GM12878 (cell line): ENCODE measurements at regions not wholly inside any gene's neighbourhood (a gene's known extent, or its start where the extent isn't known, plus 50 kb on each side); places are given as distances from the start of the nearest gene placed in this dataset.

Experiments
- ATAC-seq: fragments of 200-7000 bp; cut with Tn5 transposase; 3 replicates; pipeline ENCODE4 v1.9.1; 2020; ENCODE audit warnings: mild to moderate bottlenecking, moderate library complexity
- BruUV-seq: library from RNA; stranded (reverse); fragments of 400-500 nt; replicated peaks from 2 replicates; lab custom pipeline; 2021; lab: Mats Ljungman, UMichigan
- CTCF ChIA-PET: fragments of 300-600 bp; sonication (Branson Sonifier 250); formaldehyde crosslinking; extraction: SDS; loops from one replicate; lab custom pipeline; 2021; ENCODE audit warnings: inconsistent platforms; lab: Yijun Ruan, JAX
- POLR2A ChIA-PET: fragments of 350-600 bp; formaldehyde crosslinking; extraction: SDS; loops from one replicate; lab custom pipeline; 2021; ENCODE audit warnings: inconsistent platforms; lab: Charles Lee
- RAD21 ChIA-PET: fragments of 300-600 bp; sonication (Branson Sonifier 250); formaldehyde crosslinking; loops from one replicate; lab custom pipeline; 2023; ENCODE audit warnings: antibody characterized with exemption; ENCODE audit not compliant: unreplicated experiment; lab: Charles Lee
- SMC1A ChIA-PET: fragments of 300-600 bp; sonication (Branson Sonifier 250); formaldehyde crosslinking; loops from one replicate; lab custom pipeline; 2023; ENCODE audit not compliant: unreplicated experiment, uncharacterized antibody; lab: Charles Lee
- DNase-seq: peaks from one replicate; pipeline ENCODE4 v3.0.0-alpha.2; 2011; ENCODE audit warnings: low read depth, low spot score
- FAIRE-seq: peaks from 3 replicates; lab custom pipeline; 2011; peaks lifted over from hg19 to GRCh38; lab: Jason Lieb, UNC
- H2AFZ ChIP-seq: 2 replicates; pipeline ENCODE4 v1.6.0; 2011; ENCODE audit warnings: low read depth, low read length, control low read depth; ENCODE audit not compliant: control insufficient read depth
- H3K27ac ChIP-seq: 2 replicates; pipeline ENCODE4 v1.5.1; 2011; ENCODE audit warnings: control low read depth; ENCODE audit not compliant: control insufficient read depth, insufficient read depth
- H3K27me3 ChIP-seq, 2 experiments: replicated peaks in 1 of 2; 2 replicates each; pipeline versions ENCODE4 v1.6.0 to v1.6.1; 2011; ENCODE audit warnings: low read length in 1 of 2; ENCODE audit not compliant: control insufficient read depth in 2 of 2, insufficient read depth in 2 of 2
- H3K36me3 ChIP-seq, 2 experiments: 2 replicates each; pipeline ENCODE4 v1.5.1; 2011; ENCODE audit warnings: low read length in 1 of 2; ENCODE audit not compliant: control insufficient read depth in 2 of 2, insufficient read depth in 2 of 2
- H3K4me1 ChIP-seq: 2 replicates; pipeline ENCODE4 v1.6.1; 2011; ENCODE audit warnings: mild to moderate bottlenecking, low read length, moderate library complexity, mixed read lengths; ENCODE audit not compliant: control insufficient read depth, insufficient read depth
- H3K4me2 ChIP-seq: 2 replicates; pipeline ENCODE4 v1.6.0; 2011; ENCODE audit warnings: control low read depth; ENCODE audit not compliant: control insufficient read depth, insufficient read depth
- H3K4me3 ChIP-seq: fragments of 200-600 bp; sonication (generic); 2 replicates; pipeline ENCODE4 v1.5.1; 2016
- H3K79me2 ChIP-seq: 2 replicates; pipeline ENCODE4 v1.6.0; 2011; ENCODE audit warnings: low read length; ENCODE audit not compliant: control insufficient read depth, insufficient read depth
- H3K9ac ChIP-seq: 2 replicates; pipeline ENCODE4 v1.8.0; 2011; ENCODE audit warnings: low read length, control low read depth, mixed read lengths; ENCODE audit not compliant: control insufficient read depth, insufficient read depth
- H3K9me3 ChIP-seq: replicated peaks from 3 replicates; pipeline ENCODE4 v1.5.1; 2011; ENCODE audit warnings: mild to moderate bottlenecking, low read length; ENCODE audit not compliant: control insufficient read depth, insufficient read depth
- H4K20me1 ChIP-seq: 2 replicates; pipeline ENCODE4 v1.6.0; 2011; ENCODE audit not compliant: control insufficient read depth, insufficient read depth
- ATF2 ChIP-seq: IDR thresholded peaks from 2 replicates; pipeline ENCODE4 v1.6.1; 2012; ENCODE audit warnings: low read length, inconsistent platforms
- E2F4 ChIP-seq: IDR thresholded peaks from 2 replicates; pipeline ENCODE4 v1.6.1; 2012; ENCODE audit warnings: low read depth, low read length, improper control_type of control experiment
- ESRRA ChIP-seq: IDR thresholded peaks from 2 replicates; pipeline ENCODE4 v1.6.1; 2012; ENCODE audit warnings: mild to moderate bottlenecking, low read length, improper control_type of control experiment
- HDAC2 ChIP-seq: fragments of 200-600 bp; sonication (generic); IDR thresholded peaks from 2 replicates; pipeline ENCODE4 v1.6.1; 2017
- IRF4 ChIP-seq: IDR thresholded peaks from 2 replicates; pipeline ENCODE4 v1.6.1; 2011; ENCODE audit warnings: low read depth, low read length
- KLF5 ChIP-seq: fragments of 450-650 bp; IDR thresholded peaks from 2 replicates; pipeline ENCODE4 v1.6.1; 2014; ENCODE audit warnings: mild to moderate bottlenecking; ENCODE audit not compliant: partially characterized antibody
- NFXL1 ChIP-seq: fragments of 450-650 bp; IDR thresholded peaks from 2 replicates; pipeline ENCODE4 v1.6.1; 2017; ENCODE audit warnings: antibody characterized with exemption, mild to moderate bottlenecking, borderline replicate concordance
- WRNIP1 ChIP-seq: IDR thresholded peaks from 2 replicates; pipeline ENCODE4 v1.6.1; 2011; ENCODE audit warnings: low read depth, low read length, improper control_type of control experiment, borderline replicate concordance
- YBX1 ChIP-seq: fragments of 450-650 bp; IDR thresholded peaks from 2 replicates; pipeline ENCODE4 v1.6.1; 2016; ENCODE audit warnings: antibody characterized with exemption
- WGBS: methylation state at CpG from one replicate; pipeline ENCODE4 v1.1.6; 2016; ENCODE audit warnings: low lambda C conversion rate; ENCODE audit not compliant: insufficient replicate concordance, insufficient coverage; ENCODE audit errors: missing lambda C conversion rate; 5-methylcytosine and 5-hydroxymethylcytosine counted together
- in situ Hi-C: fragments of 300-500 bp; cut with MboI; formaldehyde crosslinking; loops from 9 replicates; pipeline ENCODE4 v1.14.3; 2018; ENCODE audit warnings: mixed read lengths
- intact Hi-C: fragments of 100-400 bp; cut with micrococcal nuclease; formaldehyde crosslinking; loops from one replicate; pipeline ENCODE4 v1.14.2; 2022; ENCODE audit not compliant: unreplicated experiment

GRCh38 chr2:7711167-7711566, 794.0 kb downstream of the RNF144A start:
- intact Hi-C loops (no loop called here), in situ Hi-C loops (no loop called here)
- DNase-seq (no peak), FAIRE-seq (no peak), ATAC-seq (no peak)
- no TSS peak for BruUV-seq
- Histone ChIP-seq H3K4me1 (no peaks in the 10 kb centered on the region), H3K4me2 (no peak overlapping the region), H2AFZ (no peak overlapping the region), H3K79me2 (no peaks in the 10 kb centered on the region), H3K9ac (no peak overlapping the region), H4K20me1 (no peaks in the 10 kb centered on the region), H3K27me3 (no peaks in the 10 kb centered on the region), H3K9me3 (no peaks in the 10 kb centered on the region; the same call in 2 of the 3 replicates), H3K36me3 (no peaks in the 10 kb centered on the region), H3K4me3 (no peak overlapping the region), H3K27ac (no peak overlapping the region)
- TF ChIP-seq ESRRA, result no peak
- ChIA-PET POLR2A (interaction anchor here (0.5 kb wide), 1 partner anchor 49 kb away, joined by 3 read pairs; no protein-coding TSS in a partner anchor), SMC1A (interaction anchor here (0.9 to 1.6 kb wide), 5 partner anchors 9 to 64 kb away, joined by 3 to 4 read pairs (median 3); no protein-coding TSS in a partner anchor), RAD21 (no interaction called here), CTCF (no interaction called here)

- no peak for TF ChIP-seq KLF5
- TF ChIP-seq E2F4, result no peak
- TF ChIP-seq YBX1, result no peak
- TF ChIP-seq WRNIP1, result no peak
- TF ChIP-seq IRF4, result no peak
- TF ChIP-seq HDAC2, result no peak
- TF ChIP-seq ATF2, result no peak
- TF ChIP-seq NFXL1, result no peak
- TF ChIP-seq, all 136 proteins: peak for 0
- no peak for FAIRE-seq
- Histone ChIP-seq H3K27ac (no peak overlapping the region), H3K27me3 (no peaks in the 10 kb centered on the region), H3K9ac (no peak overlapping the region), H3K79me2 (no peaks in the 10 kb centered on the region), H3K9me3 (peaks cover 3% of the 10 kb centered on the region; the same call in 1 of the 3 replicates), H3K4me2 (no peak overlapping the region), H4K20me1 (no peaks in the 10 kb centered on the region), H3K4me1 (peaks cover 4% of the 10 kb centered on the region; the same call in 1 of the 2 replicates), H3K4me3 (no peak overlapping the region), H3K36me3 (no peaks in the 10 kb centered on the region), H2AFZ (no peak overlapping the region)
- ChIA-PET CTCF (no interaction called here), SMC1A (no interaction called here), POLR2A (no interaction called here), RAD21 (no interaction called here)
- no peak for DNase-seq
- in situ Hi-C loops (no loop called here), intact Hi-C loops (loop anchor here (5.0 to 10.0 kb wide), 8 partner anchors 53 to 965 kb away; partner anchors contain the start of gene ID2)
- BruUV-seq, result no TSS peak
- WGBS, result 0% methylated on average over 2 of the region's 2 CpGs
- ATAC-seq, result no peak
Observed at GRCh38 chr2:7719876-7720275, 802.7 kb downstream of the RNF144A start.
